ENCODE measurements at regions not wholly inside any gene's neighbourhood (a gene's known extent, or its start where the extent isn't known, plus 50 kb on each side); places are given as distances from the start of the nearest gene placed in this dataset.

DNA sequence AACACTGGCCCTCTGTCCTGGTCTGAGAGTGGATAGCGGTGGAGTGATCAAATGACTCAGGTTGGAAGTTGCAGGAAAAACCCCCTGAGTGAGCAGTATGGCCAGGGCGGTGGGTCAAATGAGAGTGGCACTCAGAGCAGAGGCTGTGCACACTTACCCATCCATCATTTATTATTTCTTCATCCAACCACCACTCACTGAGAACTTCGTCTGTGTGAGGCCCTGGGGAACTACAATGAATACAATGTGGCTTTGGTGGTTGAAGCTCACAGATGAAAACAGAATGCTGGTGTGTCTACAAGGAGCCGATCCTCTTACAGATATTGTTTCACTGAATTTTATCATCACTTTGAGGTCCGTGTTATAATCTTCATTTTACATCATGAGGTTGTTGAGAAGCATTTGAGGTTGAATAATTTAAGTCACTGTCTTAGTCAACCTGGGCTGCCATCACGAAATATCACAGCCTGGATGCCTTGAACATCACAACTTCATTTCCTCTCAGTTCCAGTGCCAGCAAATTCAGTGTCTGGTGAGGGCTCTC is 73.4 kb upstream of the ID2 start:
- whole genome bisulfite sequencing, result 92% methylated on average over 6 of the region's 6 CpGs

More for the DNA sequence above, 73.4 kb upstream of the ID2 start:
- Histone ChIP-seq H3K4me3 (ENCODE audit: low read depth in 1 of 3, low read length in 3 of 3) (no peak overlapping the region), H3K27ac (ENCODE audit: low read depth in 1 of 2, low read length in 2 of 2) (no peak overlapping the region), H3K9ac (ENCODE audit: low read depth in 1 of 2, low read length in 2 of 2) (no peak overlapping the region), H3K27me3 (ENCODE audit: control insufficient read depth in 4 of 4, insufficient read depth in 4 of 4, low read length in 3 of 4) (no peaks in the 10 kb centered on the region), H3K36me3 (ENCODE audit: control insufficient read depth in 4 of 4, insufficient read depth in 3 of 4, low read depth in 1 of 4, low read length in 3 of 4) (no peaks in the 10 kb centered on the region), H3K4me1 (ENCODE audit: control insufficient read depth in 4 of 4, insufficient read depth in 4 of 4, low read length in 3 of 4) (peaks cover 0 to 14% (median 9%) of the 10 kb centered on the region in 4 donors), H3K9me3 (ENCODE audit: control insufficient read depth in 4 of 4, low read length in 3 of 4) (no peaks in the 10 kb centered on the region)
- no peak for DNase-seq (ENCODE audit: low spot score)
- TF ChIP-seq SP1 (IDR thresholded peaks at IDR 0.05), result no peak
- TF ChIP-seq, protein P1, sequence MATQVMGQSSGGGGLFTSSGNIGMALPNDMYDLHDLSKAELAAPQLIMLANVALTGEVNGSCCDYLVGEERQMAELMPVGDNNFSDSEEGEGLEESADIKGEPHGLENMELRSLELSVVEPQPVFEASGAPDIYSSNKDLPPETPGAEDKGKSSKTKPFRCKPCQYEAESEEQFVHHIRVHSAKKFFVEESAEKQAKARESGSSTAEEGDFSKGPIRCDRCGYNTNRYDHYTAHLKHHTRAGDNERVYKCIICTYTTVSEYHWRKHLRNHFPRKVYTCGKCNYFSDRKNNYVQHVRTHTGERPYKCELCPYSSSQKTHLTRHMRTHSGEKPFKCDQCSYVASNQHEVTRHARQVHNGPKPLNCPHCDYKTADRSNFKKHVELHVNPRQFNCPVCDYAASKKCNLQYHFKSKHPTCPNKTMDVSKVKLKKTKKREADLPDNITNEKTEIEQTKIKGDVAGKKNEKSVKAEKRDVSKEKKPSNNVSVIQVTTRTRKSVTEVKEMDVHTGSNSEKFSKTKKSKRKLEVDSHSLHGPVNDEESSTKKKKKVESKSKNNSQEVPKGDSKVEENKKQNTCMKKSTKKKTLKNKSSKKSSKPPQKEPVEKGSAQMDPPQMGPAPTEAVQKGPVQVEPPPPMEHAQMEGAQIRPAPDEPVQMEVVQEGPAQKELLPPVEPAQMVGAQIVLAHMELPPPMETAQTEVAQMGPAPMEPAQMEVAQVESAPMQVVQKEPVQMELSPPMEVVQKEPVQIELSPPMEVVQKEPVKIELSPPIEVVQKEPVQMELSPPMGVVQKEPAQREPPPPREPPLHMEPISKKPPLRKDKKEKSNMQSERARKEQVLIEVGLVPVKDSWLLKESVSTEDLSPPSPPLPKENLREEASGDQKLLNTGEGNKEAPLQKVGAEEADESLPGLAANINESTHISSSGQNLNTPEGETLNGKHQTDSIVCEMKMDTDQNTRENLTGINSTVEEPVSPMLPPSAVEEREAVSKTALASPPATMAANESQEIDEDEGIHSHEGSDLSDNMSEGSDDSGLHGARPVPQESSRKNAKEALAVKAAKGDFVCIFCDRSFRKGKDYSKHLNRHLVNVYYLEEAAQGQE (IDR thresholded peaks at IDR 0.05), result no peak
- TF ChIP-seq, protein P2, sequence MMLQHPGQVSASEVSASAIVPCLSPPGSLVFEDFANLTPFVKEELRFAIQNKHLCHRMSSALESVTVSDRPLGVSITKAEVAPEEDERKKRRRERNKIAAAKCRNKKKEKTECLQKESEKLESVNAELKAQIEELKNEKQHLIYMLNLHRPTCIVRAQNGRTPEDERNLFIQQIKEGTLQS (IDR thresholded peaks at IDR 0.05), result no peak
- TF ChIP-seq JUND (IDR thresholded peaks at IDR 0.05), result no peak
- TF ChIP-seq GABPA (IDR thresholded peaks at IDR 0.05 in 1 of 2, conservative IDR thresholded peaks at IDR 0.05 in 1 of 2), result no peak
- TF ChIP-seq EGR1 (IDR thresholded peaks at IDR 0.05; ENCODE audit: low read depth in 2 of 2), result no peak
- no peak for TF ChIP-seq HNF4A (conservative IDR thresholded peaks at IDR 0.05)
- TF ChIP-seq CTCF (IDR thresholded peaks at IDR 0.05; ENCODE audit: low read depth, low read length, missing input control), result no peak
- TF ChIP-seq, protein P3, sequence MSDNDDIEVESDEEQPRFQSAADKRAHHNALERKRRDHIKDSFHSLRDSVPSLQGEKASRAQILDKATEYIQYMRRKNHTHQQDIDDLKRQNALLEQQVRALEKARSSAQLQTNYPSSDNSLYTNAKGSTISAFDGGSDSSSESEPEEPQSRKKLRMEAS (IDR thresholded peaks at IDR 0.05), result no peak
- no peak for TF ChIP-seq ZBTB33 (IDR thresholded peaks at IDR 0.05)
- no peak for TF ChIP-seq NR2F2 (IDR thresholded peaks at IDR 0.05)
- no peak for TF ChIP-seq YY1 (IDR thresholded peaks at IDR 0.05)
- no peak for TF ChIP-seq TAF1 (conservative IDR thresholded peaks at IDR 0.05)
- TF ChIP-seq RAD21 (IDR thresholded peaks at IDR 0.05), result no peak
- no peak for TF ChIP-seq FOXA2 (IDR thresholded peaks at IDR 0.05)
- TF ChIP-seq HNF4G (IDR thresholded peaks at IDR 0.05), result no peak
- TF ChIP-seq FOXA1 (IDR thresholded peaks at IDR 0.05), result no peak
- TF ChIP-seq RXRA (IDR thresholded peaks at IDR 0.05), result no peak
